Left renal cortex interstitium (tissue), 4 donors: ENCODE measurements at regions not wholly inside any gene's neighbourhood (a gene's known extent, or its start where the extent isn't known, plus 50 kb on each side); places are given as distances from the start of the nearest gene placed in this dataset.
"Not testable (repeated sequence)": the region's sequence is repeated elsewhere in the genome, so short reads cannot be mapped to it uniquely, and the experiment has no call there.

ENCODE experiments used
- DNase-seq, 4 donors: peaks; one replicate each; pipeline ENCODE4 v3.0.0-alpha.2; 2013; ENCODE audit warnings: low read depth in 4 of 4, low spot score in 2 of 4, missing footprints in 1 of 4

GRCh38 chr6:97347111-97347510 lies 64.1 kb upstream of the MMS22L start:
- no peak for DNase-seq

GRCh38 chr6:97361286-97361685 lies 78.3 kb upstream of the MMS22L start:
- no peak for DNase-seq

GRCh38 chr6:97364327-97364726 lies 81.3 kb upstream of the MMS22L start:
- DNase-seq: no peak

- not testable (repeated sequence) for DNase-seq
Measured at GRCh38 chr6:97382071-97382470, 99.1 kb upstream of the MMS22L start.

GRCh38 chr6:97392735-97393134 lies 109.7 kb upstream of the MMS22L start:
- no peak for DNase-seq

- peak; percentile 0 to 19 (median 4) for DNase-seq
Measured at GRCh38 chr6:97394160-97394748, 111.2 kb upstream of the MMS22L start.

GRCh38 chr6:97396880-97397279 lies 113.9 kb upstream of the MMS22L start:
- DNase-seq: no peak

- DNase-seq: no peak
Measured at GRCh38 chr6:97399208-97399607, 116.2 kb upstream of the MMS22L start.

- DNase-seq: no peak
Measured at GRCh38 chr6:97401533-97401932, 118.5 kb upstream of the MMS22L start.

- DNase-seq: no peak
Measured at GRCh38 chr6:97405818-97406409, 122.9 kb upstream of the MMS22L start.

GRCh38 chr6:97406633-97407032 lies 123.6 kb upstream of the MMS22L start:
- no peak for DNase-seq

- no peak for DNase-seq
Measured at GRCh38 chr6:97411610-97412009, 128.6 kb upstream of the MMS22L start.

GRCh38 chr6:97412511-97412910 lies 129.5 kb upstream of the MMS22L start:
- DNase-seq: no peak

GRCh38 chr6:97422171-97422570 lies 139.2 kb upstream of the MMS22L start:
- DNase-seq: no peak

- no peak for DNase-seq
Measured at GRCh38 chr6:97423190-97423589, 140.2 kb upstream of the MMS22L start.

GRCh38 chr6:97427648-97428047 lies 144.6 kb upstream of the MMS22L start:
- DNase-seq: no peak

GRCh38 chr6:97437087-97437486 lies 154.1 kb upstream of the MMS22L start:
- DNase-seq: no peak

GRCh38 chr6:97438011-97438671 lies 155.1 kb upstream of the MMS22L start:
- DNase-seq: no peak

GRCh38 chr6:97440590-97441176 lies 157.7 kb upstream of the MMS22L start:
- no peak for DNase-seq

GRCh38 chr6:97443408-97444080 lies 160.5 kb upstream of the MMS22L start:
- DNase-seq: no peak

GRCh38 chr6:97445407-97445806 lies 162.4 kb upstream of the MMS22L start:
- DNase-seq: no peak
